PC-3 (cell line): ENCODE measurements at regions not wholly inside any gene's neighbourhood (a gene's known extent, or its start where the extent isn't known, plus 50 kb on each side); places are given as distances from the start of the nearest gene placed in this dataset.

Source experiments
- ATAC-seq: fragments of 200-7000 bp; cut with Tn5 transposase; 2 replicates; pipeline ENCODE4 v1.9.1; 2020; ENCODE audit warnings: mild to moderate bottlenecking, moderate library complexity
- BruUV-seq: library from RNA; stranded (reverse); fragments of 400-500 nt; replicated peaks from 2 replicates; lab custom pipeline; 2021; lab: Mats Ljungman, UMichigan
- CTCF ChIA-PET: fragments of 300-600 bp; sonication (Branson Sonifier 250); formaldehyde crosslinking; loops from one replicate; lab custom pipeline; 2022; ENCODE audit warnings: antibody characterized with exemption; lab: Charles Lee
- POLR2A ChIA-PET: fragments of 300-600 bp; sonication (Branson Sonifier 250); formaldehyde crosslinking; loops from one replicate; lab custom pipeline; 2022; ENCODE audit warnings: antibody characterized with exemption; ENCODE audit not compliant: unreplicated experiment; lab: Charles Lee
- DNase-seq: peaks from one replicate; pipeline ENCODE4 v3.0.0-alpha.2; 2015
- H2AFZ ChIP-seq: fragments of 300-600 bp; sonication (generic); 2 replicates; pipeline ENCODE4 v1.6.0; 2016; ENCODE audit warnings: antibody characterized with exemption, low read length
- H3F3A ChIP-seq: fragments of 300-600 bp; sonication (generic); one replicate; pipeline ENCODE4 v1.6.0; 2017; ENCODE audit warnings: antibody characterized with exemption, low read length, control low read depth, mild to moderate bottlenecking; ENCODE audit not compliant: unreplicated experiment
- H3K27ac ChIP-seq: fragments of 300-600 bp; sonication (generic); 2 replicates; pipeline ENCODE4 v1.5.1; 2016; ENCODE audit warnings: mild to moderate bottlenecking, low read length
- H3K27me3 ChIP-seq: fragments of 300-600 bp; sonication (generic); 2 replicates; pipeline ENCODE4 v1.6.1; 2016; ENCODE audit warnings: low read length, mixed read lengths
- H3K36me3 ChIP-seq: fragments of 300-600 bp; sonication (generic); 2 replicates; pipeline ENCODE4 v1.6.1; 2016; ENCODE audit warnings: low read depth, mixed run types, low read length, mixed read lengths
- H3K4me1 ChIP-seq: fragments of 300-600 bp; sonication (generic); 2 replicates; pipeline ENCODE4 v1.5.1; 2016; ENCODE audit warnings: low read length; ENCODE audit not compliant: insufficient read depth
- H3K4me2 ChIP-seq: fragments of 300-600 bp; sonication (generic); 2 replicates; pipeline ENCODE4 v1.6.0; 2016; ENCODE audit warnings: low read length
- H3K4me3 ChIP-seq: fragments of 300-600 bp; sonication (generic); 2 replicates; pipeline ENCODE4 v1.5.1; 2016; ENCODE audit warnings: mild to moderate bottlenecking, low read length, mixed read lengths
- H3K79me2 ChIP-seq: fragments of 300-600 bp; sonication (generic); 2 replicates; pipeline ENCODE4 v1.6.1; 2017; ENCODE audit warnings: low read length, mixed read lengths
- H3K9ac ChIP-seq: fragments of 300-600 bp; sonication (generic); 2 replicates; pipeline ENCODE4 v1.6.0; 2016; ENCODE audit warnings: mild to moderate bottlenecking, low read length
- H3K9me2 ChIP-seq: fragments of 300-600 bp; sonication (generic); replicated peaks from 2 replicates; pipeline ENCODE4 v1.6.1; 2016; ENCODE audit warnings: mixed run types, low read length, mixed read lengths
- H3K9me3 ChIP-seq: fragments of 300-600 bp; sonication (generic); 2 replicates; pipeline ENCODE4 v1.6.1; 2016; ENCODE audit warnings: low read length, mixed read lengths
- H4K20me1 ChIP-seq: fragments of 300-600 bp; sonication (generic); 2 replicates; pipeline ENCODE4 v1.6.1; 2016; ENCODE audit warnings: low read length, mixed read lengths
- EZH2 ChIP-seq: fragments of 300-600 bp; sonication (generic); IDR thresholded peaks from one replicate; pipeline ENCODE4 v1.6.1; 2017; ENCODE audit warnings: antibody characterized with exemption, mild to moderate bottlenecking, low read length; ENCODE audit not compliant: unreplicated experiment
- EZH2phosphoT487 ChIP-seq: fragments of 300-600 bp; sonication (generic); IDR thresholded peaks from 2 replicates; pipeline ENCODE4 v1.6.1; 2018; ENCODE audit warnings: mild to moderate bottlenecking, antibody characterized with exemption, low read length, borderline replicate concordance
- intact Hi-C: fragments of 100-400 bp; cut with micrococcal nuclease; formaldehyde crosslinking; loops from 2 replicates; pipeline ENCODE4 v1.9.0; 2023
- TF ChIP-seq, protein P1 (sequence below): fragments of 300-600 bp; sonication (generic); conservative IDR thresholded peaks from 2 replicates; pipeline ENCODE4 v1.5.1; 2017; ENCODE audit warnings: antibody characterized with exemption, low read depth, mild to moderate bottlenecking, low read length

DNA sequence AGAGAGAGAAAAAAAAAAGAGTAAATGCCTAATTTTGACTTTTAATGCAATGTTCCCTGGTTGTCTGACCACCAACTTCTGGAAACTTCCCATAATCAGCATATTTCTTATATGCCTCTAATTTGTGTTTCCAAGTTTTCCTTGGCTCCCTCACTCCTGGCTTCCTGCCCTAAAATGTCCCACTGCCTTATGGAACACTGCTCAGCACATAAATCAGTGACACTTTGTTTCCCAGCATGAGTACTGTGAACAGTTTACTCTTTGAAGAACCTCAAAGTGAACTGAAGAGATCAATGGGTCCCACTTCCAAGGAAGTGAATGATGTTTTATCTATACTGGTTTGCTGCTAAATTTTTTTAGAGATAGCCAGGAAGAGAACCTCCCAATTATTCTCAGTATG lies 271.3 kb upstream of the PRMT6 start:
- H3K36me3 ChIP-seq = no peaks in the 10 kb centered on the region
- ATAC-seq (no peak), DNase-seq (no peak)
- H3K4me3 ChIP-seq = no peak overlapping the region
- H3K4me1 ChIP-seq = peaks cover 16% of the 10 kb centered on the region
- intact Hi-C loops = no loop called here
- ChIA-PET POLR2A (no interaction called here), CTCF (no interaction called here)
- H3K79me2 ChIP-seq = no peaks in the 10 kb centered on the region
- H3K27ac ChIP-seq = no peak overlapping the region
- H3K9me3 ChIP-seq = no peaks in the 10 kb centered on the region
- no peaks in the 10 kb centered on the region for H3K9me2 ChIP-seq
- no peak overlapping the region for H2AFZ ChIP-seq
- H3K4me2 ChIP-seq = no peak overlapping the region
- H4K20me1 ChIP-seq = no peaks in the 10 kb centered on the region
- no peak overlapping the region for H3K9ac ChIP-seq
- no peaks in the 10 kb centered on the region for H3F3A ChIP-seq
- TF ChIP-seq EZH2 = no peak
- TF ChIP-seq, protein P1, sequence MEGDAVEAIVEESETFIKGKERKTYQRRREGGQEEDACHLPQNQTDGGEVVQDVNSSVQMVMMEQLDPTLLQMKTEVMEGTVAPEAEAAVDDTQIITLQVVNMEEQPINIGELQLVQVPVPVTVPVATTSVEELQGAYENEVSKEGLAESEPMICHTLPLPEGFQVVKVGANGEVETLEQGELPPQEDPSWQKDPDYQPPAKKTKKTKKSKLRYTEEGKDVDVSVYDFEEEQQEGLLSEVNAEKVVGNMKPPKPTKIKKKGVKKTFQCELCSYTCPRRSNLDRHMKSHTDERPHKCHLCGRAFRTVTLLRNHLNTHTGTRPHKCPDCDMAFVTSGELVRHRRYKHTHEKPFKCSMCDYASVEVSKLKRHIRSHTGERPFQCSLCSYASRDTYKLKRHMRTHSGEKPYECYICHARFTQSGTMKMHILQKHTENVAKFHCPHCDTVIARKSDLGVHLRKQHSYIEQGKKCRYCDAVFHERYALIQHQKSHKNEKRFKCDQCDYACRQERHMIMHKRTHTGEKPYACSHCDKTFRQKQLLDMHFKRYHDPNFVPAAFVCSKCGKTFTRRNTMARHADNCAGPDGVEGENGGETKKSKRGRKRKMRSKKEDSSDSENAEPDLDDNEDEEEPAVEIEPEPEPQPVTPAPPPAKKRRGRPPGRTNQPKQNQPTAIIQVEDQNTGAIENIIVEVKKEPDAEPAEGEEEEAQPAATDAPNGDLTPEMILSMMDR = no peak
- TF ChIP-seq EZH2phosphoT487 = no peak
- H3K27me3 ChIP-seq = no peaks in the 10 kb centered on the region
- no TSS peak for BruUV-seq

DNA sequence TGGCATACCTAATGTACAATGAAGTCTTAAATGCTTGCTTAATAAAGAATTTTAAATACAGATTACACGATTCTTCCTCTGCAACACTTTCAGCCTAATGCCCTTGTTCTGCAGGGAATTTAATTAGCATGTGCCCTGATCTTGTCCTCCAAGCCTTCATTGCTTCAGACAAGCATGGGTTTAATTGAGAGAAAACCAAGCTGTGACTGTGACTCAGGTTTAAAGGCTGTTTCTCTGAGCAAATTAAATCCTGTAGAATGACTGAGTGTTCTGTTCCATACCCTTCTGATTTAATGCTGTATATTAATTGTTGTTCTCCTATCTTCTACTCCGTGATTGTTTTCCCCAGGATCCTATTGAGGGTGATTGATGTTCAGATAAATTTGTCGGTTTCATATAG lies 269.0 kb upstream of the PRMT6 start:
- Histone ChIP-seq H3K27ac (no peak overlapping the region), H3K4me3 (no peak overlapping the region), H3K36me3 (no peaks in the 10 kb centered on the region), H3K4me1 (no peaks in the 10 kb centered on the region), H3K9ac (no peak overlapping the region), H3K9me2 (no peaks in the 10 kb centered on the region), H3K9me3 (no peaks in the 10 kb centered on the region), H2AFZ (no peak overlapping the region), H3K4me2 (no peak overlapping the region), H4K20me1 (no peaks in the 10 kb centered on the region), H3K27me3 (no peaks in the 10 kb centered on the region), H3F3A (no peaks in the 10 kb centered on the region), H3K79me2 (no peaks in the 10 kb centered on the region)
- no TSS peak for BruUV-seq
- intact Hi-C loops = no loop called here
- no peak for ATAC-seq
- CTCF ChIA-PET = interaction anchor here (0.5 kb wide), 1 partner anchor 797 kb away, joined by 6 read pairs; no protein-coding TSS in a partner anchor
- TF ChIP-seq, protein P1 = no peak
- TF ChIP-seq EZH2phosphoT487 (no peak), EZH2 (no peak)
- POLR2A ChIA-PET = no interaction called here
- DNase-seq = no peak

DNA sequence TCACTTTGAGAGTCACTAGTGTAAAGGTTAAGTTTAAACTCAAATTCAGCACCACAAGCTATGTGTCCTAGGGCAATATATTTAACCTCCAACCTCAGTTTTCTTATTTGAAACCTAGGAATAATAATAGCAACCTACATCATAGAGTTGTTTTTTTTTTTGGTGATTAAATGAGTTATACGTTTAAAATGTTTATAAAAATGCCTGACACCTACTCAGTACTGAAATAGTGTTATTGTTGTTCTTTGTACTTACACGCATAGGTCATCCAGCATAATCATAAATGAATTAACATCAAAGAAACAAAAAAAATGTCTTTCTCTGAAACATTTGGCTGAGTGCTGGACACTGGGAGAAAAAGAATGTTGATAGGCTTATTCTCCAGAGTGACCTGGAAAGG lies 266.8 kb upstream of the PRMT6 start:
- Histone ChIP-seq H3K9ac (no peak overlapping the region), H3K9me3 (no peaks in the 10 kb centered on the region), H3F3A (no peaks in the 10 kb centered on the region), H3K4me1 (no peaks in the 10 kb centered on the region), H3K4me2 (no peak overlapping the region), H3K36me3 (no peaks in the 10 kb centered on the region), H3K4me3 (no peak overlapping the region), H3K27ac (no peak overlapping the region), H3K9me2 (no peaks in the 10 kb centered on the region), H3K79me2 (no peaks in the 10 kb centered on the region), H2AFZ (no peak overlapping the region), H3K27me3 (no peaks in the 10 kb centered on the region), H4K20me1 (no peaks in the 10 kb centered on the region)
- POLR2A ChIA-PET = no interaction called here
- TF ChIP-seq EZH2 (no peak), EZH2phosphoT487 (no peak)
- TF ChIP-seq, protein P1 = no peak
- no peak for DNase-seq
- no peak for ATAC-seq
- intact Hi-C loops = no loop called here
- no TSS peak for BruUV-seq
- CTCF ChIA-PET = no interaction called here
